Gastroesophageal sphincter (tissue), 4 donors: ENCODE measurements at regions not wholly inside any gene's neighbourhood (a gene's known extent, or its start where the extent isn't known, plus 50 kb on each side); places are given as distances from the start of the nearest gene placed in this dataset.

Source experiments
- ATAC-seq: fragments of 150-250 bp; one replicate; pipeline ENCODE4 v1.9.1; 2016; ENCODE audit warnings: mild to moderate bottlenecking, moderate library complexity
- H3K27ac ChIP-seq, 4 donors: fragments of 200-600 bp; sonication (generic) in 3 of 4; 1 replicate in 3 of 4; 2 replicates in 1 of 4; pipeline ENCODE4 v1.5.1; 2016 to 2019
- H3K27me3 ChIP-seq: fragments of 200-600 bp; sonication (generic); one replicate; pipeline ENCODE4 v1.5.1; 2019
- H3K36me3 ChIP-seq, 2 donors: fragments of 200-600 bp; sonication (generic); one replicate each; pipeline ENCODE4 v1.5.1; 2019; ENCODE audit warnings: control low read depth in 1 of 2
- H3K4me1 ChIP-seq, 3 donors: fragments of 200-600 bp; sonication (generic); 1 replicate in 2 of 3; 2 replicates in 1 of 3; pipeline ENCODE4 v1.5.1; 2016 to 2019; ENCODE audit warnings: control low read depth in 2 of 3
- H3K4me3 ChIP-seq, 2 donors: fragments of 200-600 bp; sonication (generic); one replicate each; pipeline ENCODE4 v1.5.1; 2019; ENCODE audit warnings: mild to moderate bottlenecking in 1 of 2, moderate library complexity in 1 of 2
- H3K9me3 ChIP-seq, 3 donors: fragments of 200-600 bp; sonication (generic); one replicate each; pipeline ENCODE4 v1.5.1; 2017 to 2019; ENCODE audit warnings: control low read depth in 2 of 3
- CTCF ChIP-seq, 4 experiments: fragments of 200-600 bp in 2 of 4; fragments of 450-650 bp in 2 of 4; sonication (generic) in 1 of 4; IDR thresholded peaks; one replicate each; pipeline ENCODE4 v1.5.1; 2017 to 2019; ENCODE audit warnings: antibody characterized with exemption in 4 of 4, mild to moderate bottlenecking in 2 of 4, moderate library complexity in 2 of 4
- EP300 ChIP-seq: sonication (generic); formaldehyde crosslinking; IDR thresholded peaks from one replicate; pipeline ENCODE4 v1.6.1; 2017; ENCODE audit warnings: antibody characterized with exemption, mild to moderate bottlenecking
- POLR2A ChIP-seq, 2 donors: fragments of 450-650 bp; IDR thresholded peaks; one replicate each; pipeline ENCODE4 v1.6.1; 2017; ENCODE audit warnings: antibody characterized with exemption in 2 of 2, mild to moderate bottlenecking in 2 of 2, moderate library complexity in 1 of 2
- POLR2AphosphoS5 ChIP-seq: sonication (generic); formaldehyde crosslinking; IDR thresholded peaks from one replicate; pipeline ENCODE4 v1.6.1; 2017; ENCODE audit warnings: antibody characterized with exemption
- WGBS, 2 donors: methylation state at CpG; one replicate each; pipeline ENCODE4 v1.1.5; 2018; ENCODE audit warnings: low coverage in 1 of 2; 5-methylcytosine and 5-hydroxymethylcytosine counted together

- Histone ChIP-seq H3K27me3 (no peaks in the 10 kb centered on the region), H3K36me3 (no peaks in the 10 kb centered on the region), H3K9me3 (no peaks in the 10 kb centered on the region), H3K4me1 (no peaks in the 10 kb centered on the region), H3K27ac (no peak overlapping the region), H3K4me3 (no peak overlapping the region)
- TF ChIP-seq EP300 (no peak), POLR2A (IDR thresholded peaks at IDR 0.05) (no peak), CTCF (IDR thresholded peaks at IDR 0.05) (no peak), POLR2AphosphoS5 (no peak)
- ATAC-seq: no peak
- 78 to 82% methylated on average over 3 to 4 of the region's 6 CpGs for WGBS, 2 donors
Observed at GRCh38 chr16:9381399-9381798, 290.0 kb downstream of the HAPSTR1 start.

- no peak for ATAC-seq
- H3K27me3 ChIP-seq: no peaks in the 10 kb centered on the region
- TF ChIP-seq POLR2A (IDR thresholded peaks at IDR 0.05) (no peak), EP300 (no peak), POLR2AphosphoS5 (no peak), CTCF (IDR thresholded peaks at IDR 0.05) (no peak)
- H3K4me3 ChIP-seq: no peak overlapping the region
- WGBS, 2 donors: 75 to 100% methylated on average over 1 to 4 of the region's 4 CpGs
- no peaks in the 10 kb centered on the region for H3K36me3 ChIP-seq
- H3K27ac ChIP-seq: no peak overlapping the region
- H3K4me1 ChIP-seq: no peaks in the 10 kb centered on the region
- no peaks in the 10 kb centered on the region for H3K9me3 ChIP-seq
Observed at GRCh38 chr16:9381905-9382304, 290.5 kb downstream of the HAPSTR1 start.

- no peaks in the 10 kb centered on the region for H3K36me3 ChIP-seq
- TF ChIP-seq EP300 (no peak), POLR2A (IDR thresholded peaks at IDR 0.05) (no peak), POLR2AphosphoS5 (no peak), CTCF (IDR thresholded peaks at IDR 0.05) (no peak)
- H3K27me3 ChIP-seq: no peaks in the 10 kb centered on the region
- WGBS, 2 donors: 73 to 88% methylated on average over 2 to 3 of the region's 3 CpGs
- no peaks in the 10 kb centered on the region for H3K4me1 ChIP-seq
- H3K9me3 ChIP-seq: peaks cover 0 to 12% (median 0%) of the 10 kb centered on the region in 3 donors
- ATAC-seq: no peak
- no peak overlapping the region for H3K27ac ChIP-seq
- H3K4me3 ChIP-seq: no peak overlapping the region
Observed at GRCh38 chr16:9383281-9383680, 291.8 kb downstream of the HAPSTR1 start.

GRCh38 chr16:9384141-9384540, 292.7 kb downstream of the HAPSTR1 start:
- Histone ChIP-seq H3K36me3 (no peaks in the 10 kb centered on the region), H3K4me3 (no peak overlapping the region), H3K9me3 (peaks cover 0 to 19% (median 0%) of the 10 kb centered on the region in 3 donors), H3K4me1 (no peaks in the 10 kb centered on the region), H3K27me3 (no peaks in the 10 kb centered on the region), H3K27ac (no peak overlapping the region)
- ATAC-seq: no peak
- TF ChIP-seq EP300 (no peak), POLR2A (IDR thresholded peaks at IDR 0.05) (no peak)
- 30 to 31% methylated on average over 3 of the region's 4 CpGs for WGBS, 2 donors

- Histone ChIP-seq H3K27me3 (no peaks in the 10 kb centered on the region), H3K4me3 (no peak overlapping the region), H3K36me3 (no peaks in the 10 kb centered on the region), H3K9me3 (peaks cover 0 to 19% (median 0%) of the 10 kb centered on the region in 3 donors), H3K27ac (no peak overlapping the region), H3K4me1 (no peaks in the 10 kb centered on the region)
- no peak for ATAC-seq
- WGBS, 2 donors: 91% methylated on average over 1 of the region's 1 CpG; no CpG with 5 or more reads in 1 of the 2 donors
- TF ChIP-seq EP300 (no peak), POLR2AphosphoS5 (no peak), CTCF (IDR thresholded peaks at IDR 0.05) (no peak), POLR2A (IDR thresholded peaks at IDR 0.05) (no peak)
Observed at GRCh38 chr16:9389543-9390207, 298.2 kb downstream of the HAPSTR1 start.
